GM20000 (cell line): ENCODE measurements at regions not wholly inside any gene's neighbourhood (a gene's known extent, or its start where the extent isn't known, plus 50 kb on each side); places are given as distances from the start of the nearest gene placed in this dataset.

ENCODE experiments used
- DNase-seq: peaks from one replicate; pipeline ENCODE4 v3.0.0; 2012; ENCODE audit warnings: low spot score
- CTCF ChIP-seq: IDR thresholded peaks from 2 replicates; pipeline ENCODE4 v1.5.1; 2012; ENCODE audit warnings: mild to moderate bottlenecking, control low read depth; ENCODE audit errors: extremely low read depth, missing control alignments

- TF ChIP-seq CTCF, result no peak
Measured at GRCh38 chr4:173685165-173685830, 155.3 kb upstream of the HAND2 start.

DNA sequence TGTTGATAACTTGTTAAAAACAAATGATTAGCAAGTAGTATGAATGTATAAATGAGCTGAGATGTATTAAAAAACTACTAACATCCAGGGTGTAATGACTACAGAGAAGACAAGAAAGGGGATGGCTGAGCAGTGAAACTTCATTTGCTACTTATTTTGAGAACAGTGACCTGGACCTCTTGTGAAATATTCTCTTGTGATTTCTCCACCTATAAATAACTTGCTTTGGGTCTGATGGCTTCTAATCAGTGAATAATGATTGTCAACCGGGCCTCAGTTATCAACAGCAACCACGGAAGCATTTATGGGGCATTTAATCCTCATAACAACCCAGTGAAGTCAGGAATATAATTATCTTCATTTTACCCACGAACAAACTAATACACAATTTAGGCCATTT is 154.2 kb upstream of the HAND2 start:
- no peak for DNase-seq
- no peak for TF ChIP-seq CTCF

More at GRCh38 chr4:173685165-173685830, 155.3 kb upstream of the HAND2 start:
- DNase-seq, result no peak

GRCh38 chr4:173682609-173683008 is 152.6 kb upstream of the HAND2 start:
- DNase-seq, result no peak
- TF ChIP-seq CTCF, result no peak

- no peak for TF ChIP-seq CTCF
Measured at GRCh38 chr4:173680278-173680677, 150.2 kb upstream of the HAND2 start.

DNA sequence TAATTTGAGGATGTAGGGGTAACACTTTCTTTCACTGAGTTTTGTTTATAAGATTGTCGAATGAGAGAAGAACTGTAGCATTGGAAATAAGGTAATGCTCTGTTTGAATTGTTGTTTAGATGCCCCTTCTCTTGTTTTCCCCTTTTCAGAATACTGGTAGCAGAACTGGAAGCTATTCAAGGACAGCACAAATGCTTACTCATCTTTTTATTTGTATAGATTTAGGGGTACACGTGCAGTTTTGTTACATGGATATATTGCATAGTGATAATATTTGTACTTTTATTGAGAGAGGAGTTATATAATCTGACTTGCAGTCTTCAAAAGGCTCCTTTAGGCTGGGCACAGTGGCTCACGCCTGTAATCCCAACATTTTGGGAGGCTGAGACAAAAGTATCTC is 145.4 kb upstream of the HAND2 start:
- no peak for TF ChIP-seq CTCF
- no peak for DNase-seq

More at GRCh38 chr4:173680278-173680677, 150.2 kb upstream of the HAND2 start:
- no peak for DNase-seq

GRCh38 chr4:173669460-173670179 is 139.6 kb upstream of the HAND2 start:
- no peak for DNase-seq
- TF ChIP-seq CTCF, result no peak

DNA sequence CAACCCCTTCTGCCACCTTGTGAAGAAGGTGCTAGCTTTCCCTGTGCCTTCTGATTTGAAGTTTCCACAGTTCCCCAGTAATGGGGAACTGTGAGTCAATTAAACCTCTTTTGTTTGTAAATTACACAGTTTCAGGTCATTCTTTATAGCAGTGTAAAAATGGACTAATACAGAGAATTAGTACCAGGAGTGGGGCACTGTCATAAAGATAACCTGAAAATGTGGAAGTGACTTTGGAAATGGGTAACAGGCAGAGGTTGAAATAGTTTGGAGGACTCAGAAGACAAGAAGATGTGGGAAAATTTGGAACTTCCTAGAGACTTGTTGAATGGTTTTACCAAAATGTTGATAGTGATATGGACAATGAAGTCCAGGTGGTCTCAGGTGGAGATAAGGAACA is 131.0 kb upstream of the HAND2 start:
- TF ChIP-seq CTCF, result no peak
- no peak for DNase-seq
